Activated CD4-positive, alpha-beta T cell treated with anti-CD3 and anti-CD28 coated beads, Interleukin-2, amount 50 U/mL, for 24 hours (primary cell): ENCODE measurements at regions not wholly inside any gene's neighbourhood (a gene's known extent, or its start where the extent isn't known, plus 50 kb on each side); places are given as distances from the start of the nearest gene placed in this dataset.
"Not testable (repeated sequence)": the region's sequence is repeated elsewhere in the genome, so short reads cannot be mapped to it uniquely, and the experiment has no call there.

ENCODE experiments used
- DNase-seq, 2 donors: peaks; one replicate each; pipeline ENCODE4 v3.0.0-alpha.2; 2020; ENCODE audit warnings: low read depth in 1 of 2, low spot score in 1 of 2

DNA sequence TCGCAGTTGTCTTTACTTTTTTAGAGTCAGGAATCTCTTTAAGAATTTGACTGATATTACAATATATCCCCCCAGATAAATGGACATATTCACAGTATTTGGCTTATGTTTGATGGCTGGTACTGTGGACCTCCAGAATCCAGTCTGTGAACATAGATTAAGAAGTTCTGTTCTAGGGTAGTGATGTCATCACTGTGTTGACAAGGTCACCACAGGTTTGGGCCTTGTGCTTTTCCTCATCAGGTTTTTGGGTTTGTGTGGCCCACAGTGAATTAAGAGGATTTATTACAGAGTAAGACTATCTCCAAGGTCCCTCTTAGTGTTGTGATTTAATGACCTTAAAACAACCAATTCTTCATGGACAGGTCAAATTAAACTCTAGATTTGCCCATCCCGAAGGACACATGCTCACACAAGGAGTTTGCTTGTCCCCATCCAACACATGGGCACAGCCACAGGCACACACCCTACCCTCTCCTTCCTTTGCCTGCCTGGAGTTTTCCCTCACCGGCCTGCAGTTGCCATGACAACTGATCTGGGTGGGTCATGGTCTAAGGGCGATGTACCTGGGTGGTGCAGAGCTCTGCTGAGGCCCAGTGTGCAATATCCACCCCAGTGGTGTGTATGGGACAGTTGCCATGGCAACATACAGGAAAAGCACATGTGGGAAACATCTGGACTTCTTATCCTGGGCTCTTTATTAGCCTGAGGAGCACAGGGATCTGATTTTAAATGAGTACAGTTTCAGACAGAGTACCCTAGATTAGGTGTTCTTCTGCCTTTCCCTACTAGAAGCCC is 98.6 kb downstream of the NAV1 start:
- no peak for DNase-seq

DNA sequence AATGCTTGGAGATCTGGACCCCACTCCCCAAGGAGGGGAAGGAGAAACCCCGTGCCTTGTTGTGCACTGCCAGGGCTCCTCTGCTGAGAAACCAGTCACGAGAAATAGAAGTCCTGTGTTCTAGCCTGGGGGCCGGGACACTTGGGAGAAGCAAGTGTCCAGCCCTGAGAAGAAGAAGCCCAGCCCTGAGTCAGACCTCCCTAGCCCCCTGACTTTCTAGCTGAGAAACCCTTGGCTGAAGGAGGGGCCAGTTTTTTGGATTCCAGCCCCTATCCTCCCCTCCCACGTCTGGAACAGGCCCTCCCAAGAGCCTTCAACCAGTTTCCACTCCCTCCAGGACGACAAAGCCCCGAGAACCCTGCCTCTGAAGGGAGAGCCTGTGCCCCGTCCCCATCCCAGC is 100.5 kb downstream of the NAV1 start:
- DNase-seq: no peak

DNA sequence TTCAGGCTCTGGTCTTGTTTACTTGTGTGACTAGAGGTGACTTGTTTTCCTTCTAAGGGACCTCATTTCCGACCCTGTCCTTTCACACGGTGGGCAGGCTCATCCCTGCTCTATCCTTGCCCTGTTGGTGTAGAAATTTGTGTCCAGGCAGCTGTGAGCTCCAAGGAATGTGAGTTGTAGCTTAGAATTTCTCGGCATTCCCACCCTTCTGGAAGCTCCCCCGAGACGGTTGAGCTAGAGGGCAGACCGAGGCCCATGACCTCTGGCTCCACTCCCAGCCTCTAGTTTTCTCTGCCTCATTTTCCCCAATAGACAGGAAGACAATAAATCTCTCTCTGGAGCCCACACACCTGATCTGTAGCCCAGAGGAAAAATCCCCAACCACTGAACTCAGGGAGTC is 100.9 kb downstream of the NAV1 start:
- no peak for DNase-seq

DNA sequence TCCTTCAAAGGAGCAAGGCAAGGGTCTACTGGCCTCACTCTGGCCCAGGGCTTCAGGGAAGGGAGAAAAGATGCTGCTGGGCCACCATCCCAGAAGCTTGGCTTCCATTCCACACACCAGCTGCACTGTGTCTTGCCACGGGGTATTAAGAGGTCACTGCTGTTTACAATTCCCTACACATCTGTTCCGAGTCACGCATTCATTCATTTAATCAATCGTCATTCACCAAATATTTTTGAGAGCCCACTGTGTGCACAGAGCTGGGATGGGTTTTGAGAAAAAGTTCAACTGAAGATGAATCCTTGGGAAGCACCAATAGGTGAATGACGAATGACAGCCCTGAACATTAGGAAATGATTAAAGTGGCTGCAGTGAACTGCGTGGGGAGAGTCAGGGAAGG is 101.7 kb downstream of the NAV1 start:
- no peak for DNase-seq

DNA sequence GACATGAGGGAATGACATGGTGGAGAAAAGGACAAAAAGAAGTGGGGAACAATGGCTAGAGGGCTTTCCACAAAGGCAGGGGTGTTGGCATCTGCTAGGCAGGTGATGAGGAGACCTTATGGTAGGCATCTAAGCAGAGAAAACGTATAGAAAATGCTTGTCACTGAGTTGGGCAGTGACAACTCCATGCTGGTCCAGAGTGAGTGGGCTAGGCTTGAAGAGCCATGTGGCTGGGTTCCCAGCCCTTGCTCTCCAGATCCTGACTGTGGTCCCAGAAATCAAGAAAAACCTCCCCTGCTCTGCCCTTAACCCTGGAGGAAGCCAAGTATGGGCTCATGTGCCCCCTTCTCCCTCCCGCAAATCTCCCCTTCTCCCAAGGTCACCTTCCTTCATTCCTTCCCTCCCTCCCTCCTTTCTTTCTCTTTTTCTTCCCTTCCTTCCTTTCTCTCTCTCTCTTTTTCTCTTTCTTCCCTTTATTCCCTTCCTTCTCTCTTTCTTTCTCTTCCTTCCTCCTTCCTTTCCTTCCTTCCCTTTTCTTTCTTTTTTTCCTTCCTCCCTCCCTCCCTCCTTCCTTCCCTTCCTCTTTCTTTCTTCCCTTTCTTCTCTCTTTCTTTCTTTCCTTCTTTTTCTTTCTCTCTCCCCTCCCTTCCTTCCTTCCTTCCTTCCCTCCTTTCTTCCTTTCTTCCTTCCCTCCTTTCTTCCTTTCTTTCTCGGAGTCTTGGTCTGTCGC is 102.8 kb downstream of the NAV1 start:
- DNase-seq: no peak

DNA sequence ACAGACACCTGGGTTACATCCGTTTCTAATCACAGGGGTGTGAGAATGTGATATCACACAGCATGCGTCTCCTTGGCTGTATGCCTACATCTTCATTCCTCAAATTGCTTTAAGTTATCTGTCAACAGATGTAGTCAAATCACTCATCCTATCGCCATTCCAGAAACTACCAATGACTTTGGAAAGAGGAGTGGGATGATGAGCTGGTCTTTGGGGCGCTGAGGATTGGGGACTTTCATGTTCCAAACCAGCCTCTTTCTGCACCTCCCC is 104.8 kb downstream of the NAV1 start:
- DNase-seq: no peak

DNA sequence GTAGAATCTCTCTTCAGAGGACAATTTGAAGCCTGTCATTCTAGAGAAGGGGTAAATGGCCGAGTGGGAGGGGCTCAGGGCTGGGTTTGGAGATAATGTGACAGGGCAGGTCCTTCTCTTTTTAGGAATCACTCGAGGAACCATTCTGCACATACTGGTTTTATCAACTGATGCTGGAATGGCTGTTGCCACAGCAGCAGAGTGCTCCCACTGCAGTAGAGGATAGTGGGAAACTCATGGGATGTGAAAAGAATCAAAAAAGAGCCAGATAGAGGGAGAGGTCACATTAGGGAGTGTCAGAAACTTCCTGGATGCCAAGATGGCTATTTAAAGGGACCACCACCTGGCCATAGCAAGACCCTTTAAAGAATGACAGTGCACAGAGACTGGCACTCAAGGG is 105.3 kb downstream of the NAV1 start:
- no peak for DNase-seq

DNA sequence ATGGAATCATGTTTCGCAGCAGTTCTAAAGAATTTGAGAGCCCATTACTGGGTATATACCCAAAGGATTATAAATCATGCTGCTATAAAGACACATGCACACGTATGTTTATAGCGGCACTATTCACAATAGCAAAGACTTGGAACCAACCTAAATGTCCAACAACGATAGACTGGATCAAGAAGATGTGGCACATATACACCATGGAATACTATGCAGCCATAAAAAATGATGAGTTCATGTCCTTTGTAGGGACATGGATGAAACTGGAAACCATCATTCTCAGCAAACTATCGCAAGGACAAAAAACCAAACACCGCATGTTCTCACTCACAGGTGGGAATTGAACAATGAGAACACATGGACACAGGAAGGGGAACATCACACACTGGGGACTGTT is 106.1 kb downstream of the NAV1 start:
- DNase-seq: not testable (repeated sequence)

DNA sequence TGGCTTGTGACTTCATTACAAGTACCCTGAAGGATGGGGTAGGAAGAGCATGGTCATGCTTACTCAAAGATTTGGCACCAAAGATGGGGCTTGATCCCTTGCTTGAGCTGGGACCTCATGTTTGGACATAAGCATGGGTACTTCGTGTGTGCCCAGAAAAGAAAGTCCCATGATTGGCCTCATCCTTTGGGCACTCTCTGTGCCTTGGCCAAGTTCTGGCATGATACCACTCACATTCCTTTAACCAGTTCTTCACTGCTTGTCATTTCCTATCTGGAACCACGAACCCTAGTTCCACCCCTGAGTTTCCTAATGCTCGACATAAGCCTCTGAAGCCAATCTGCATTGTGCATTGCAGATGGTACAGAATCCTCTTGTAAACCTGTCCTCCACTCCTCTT is 107.0 kb downstream of the NAV1 start:
- DNase-seq: no peak

DNA sequence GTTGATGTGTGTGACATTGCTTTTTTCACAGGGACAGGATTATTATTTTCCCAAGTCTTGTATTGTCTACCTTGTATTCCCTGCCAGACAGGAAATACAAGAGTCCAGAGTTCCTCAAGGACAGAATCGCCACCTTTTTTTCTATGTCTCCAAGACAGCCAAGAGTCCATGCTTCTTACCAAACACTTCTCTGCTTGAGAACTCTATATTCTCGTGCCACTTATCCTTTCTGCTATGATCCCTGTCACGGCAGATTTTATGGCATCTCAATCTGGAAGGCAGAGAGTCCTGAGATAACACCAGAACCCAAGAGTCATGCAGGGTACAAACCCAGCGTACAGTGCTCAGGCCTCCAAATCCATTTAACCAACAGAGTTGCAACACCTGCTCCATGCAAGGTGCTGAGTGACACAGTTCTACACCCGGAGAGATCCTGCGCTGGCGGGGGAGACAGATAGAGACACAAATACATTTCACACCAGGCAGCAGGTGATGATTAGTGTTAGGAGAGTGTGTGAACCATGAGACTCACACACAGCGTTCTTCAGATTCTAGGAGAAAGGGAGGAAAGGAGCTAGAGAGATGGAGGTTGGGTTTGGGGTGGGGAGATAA is 107.6 kb downstream of the NAV1 start:
- DNase-seq: no peak

DNA sequence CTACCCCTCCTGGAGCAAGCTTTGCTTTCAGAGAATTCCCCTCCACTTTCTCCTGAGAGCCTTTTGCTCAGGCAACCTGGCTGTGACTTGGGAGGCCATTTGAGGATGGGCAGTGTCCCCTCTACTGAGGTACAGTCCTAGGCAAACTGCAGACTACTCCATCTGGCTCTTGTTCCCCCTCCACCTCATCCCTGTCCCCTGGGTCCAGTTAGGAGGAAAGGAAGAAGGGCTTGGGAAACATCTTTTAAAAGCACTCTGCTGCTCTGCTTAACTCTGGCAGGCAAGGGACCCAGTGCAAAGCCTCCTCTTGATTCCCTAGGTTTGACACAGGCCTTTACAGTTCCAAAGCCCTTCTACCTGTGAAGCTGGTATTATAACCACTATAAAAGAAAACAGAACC is 108.2 kb downstream of the NAV1 start:
- DNase-seq: no peak

DNA sequence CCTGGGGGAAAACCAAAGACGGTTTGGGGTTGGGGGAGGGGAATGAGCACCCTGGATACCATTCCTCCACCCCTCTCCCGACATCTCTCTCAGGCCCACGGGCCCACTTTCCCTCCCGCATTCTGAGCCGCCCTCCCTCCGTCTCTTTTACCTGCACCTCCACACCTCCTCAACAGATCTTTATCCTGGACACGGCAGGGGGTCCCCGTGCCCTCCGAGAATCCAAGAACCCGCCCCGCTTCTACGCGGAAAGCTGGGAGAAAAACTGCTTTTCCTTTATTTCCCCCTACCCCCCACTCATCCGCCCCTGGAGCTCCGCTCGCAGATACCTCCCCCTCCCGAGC is 108.8 kb downstream of the NAV1 start:
- no peak for DNase-seq

DNA sequence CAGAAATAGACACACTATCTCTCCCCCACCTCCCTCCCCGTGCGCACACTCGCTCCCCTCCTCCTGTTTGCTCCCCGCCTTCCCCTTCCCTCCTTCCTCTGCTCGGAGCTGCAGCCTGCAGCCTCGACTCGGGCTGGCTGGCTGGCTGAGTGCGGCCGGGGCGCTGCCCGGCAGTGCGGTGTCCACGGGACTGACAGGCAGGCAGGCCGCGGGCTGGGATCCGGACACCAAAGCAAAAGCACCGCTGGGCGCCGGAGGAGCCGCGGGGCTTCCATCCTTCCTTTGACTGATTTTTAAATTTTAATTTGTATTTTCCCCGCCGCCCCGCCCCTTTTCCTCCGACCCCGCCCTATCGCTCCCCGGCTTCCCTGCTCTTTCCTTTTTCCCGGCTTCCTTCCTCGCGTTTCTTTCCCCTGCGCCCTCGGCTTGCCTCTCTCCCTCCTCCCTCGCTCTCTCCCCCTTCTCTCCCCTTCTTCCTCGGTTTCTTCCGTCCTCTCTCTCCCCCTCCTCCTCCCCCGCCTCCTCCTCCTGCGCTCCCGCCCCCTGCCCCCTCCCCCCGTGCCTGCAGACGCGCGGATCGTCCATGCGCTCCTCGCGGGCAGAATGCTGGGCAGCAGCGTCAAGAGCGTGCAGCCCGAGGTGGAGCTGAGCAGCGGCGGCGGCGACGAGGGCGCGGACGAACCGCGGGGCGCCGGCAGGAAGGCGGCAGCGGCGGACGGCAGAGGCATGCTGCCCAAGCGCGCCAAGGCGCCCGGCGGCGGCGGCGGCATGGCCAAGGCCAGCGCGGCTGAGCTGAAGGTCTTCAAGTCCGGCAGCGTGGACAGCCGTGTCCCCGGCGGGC is 109.4 kb downstream of the NAV1 start:
- no peak for DNase-seq

DNA sequence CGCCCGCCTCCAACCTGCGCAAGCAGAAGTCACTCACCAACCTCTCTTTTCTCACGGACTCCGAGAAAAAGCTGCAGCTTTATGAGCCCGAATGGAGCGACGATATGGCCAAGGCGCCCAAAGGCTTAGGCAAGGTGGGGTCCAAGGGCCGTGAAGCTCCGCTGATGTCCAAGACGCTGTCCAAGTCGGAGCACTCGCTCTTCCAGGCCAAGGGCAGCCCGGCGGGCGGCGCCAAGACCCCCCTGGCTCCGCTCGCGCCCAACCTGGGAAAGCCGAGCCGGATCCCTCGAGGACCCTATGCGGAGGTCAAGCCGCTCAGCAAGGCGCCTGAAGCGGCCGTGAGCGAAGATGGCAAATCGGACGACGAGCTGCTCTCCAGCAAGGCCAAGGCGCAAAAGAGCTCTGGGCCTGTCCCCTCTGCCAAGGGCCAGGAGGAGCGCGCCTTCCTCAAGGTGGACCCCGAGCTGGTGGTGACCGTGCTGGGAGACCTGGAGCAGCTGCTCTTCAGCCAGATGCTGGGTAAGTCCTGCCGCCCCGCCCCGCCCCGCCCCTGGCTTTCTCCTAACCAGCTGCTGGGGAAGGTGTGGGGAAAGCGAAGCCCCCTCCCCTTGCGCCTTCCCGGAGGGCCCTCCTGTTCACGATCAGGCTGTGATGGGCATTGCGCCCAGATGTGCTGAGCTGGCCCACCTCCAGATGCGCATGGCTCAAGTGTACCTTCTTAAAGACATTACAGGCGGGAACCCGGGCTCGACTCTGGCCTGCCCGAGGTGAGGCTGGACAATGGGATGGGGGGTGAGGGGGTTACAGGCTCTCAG is 110.2 kb downstream of the NAV1 start:
- DNase-seq: no peak

DNA sequence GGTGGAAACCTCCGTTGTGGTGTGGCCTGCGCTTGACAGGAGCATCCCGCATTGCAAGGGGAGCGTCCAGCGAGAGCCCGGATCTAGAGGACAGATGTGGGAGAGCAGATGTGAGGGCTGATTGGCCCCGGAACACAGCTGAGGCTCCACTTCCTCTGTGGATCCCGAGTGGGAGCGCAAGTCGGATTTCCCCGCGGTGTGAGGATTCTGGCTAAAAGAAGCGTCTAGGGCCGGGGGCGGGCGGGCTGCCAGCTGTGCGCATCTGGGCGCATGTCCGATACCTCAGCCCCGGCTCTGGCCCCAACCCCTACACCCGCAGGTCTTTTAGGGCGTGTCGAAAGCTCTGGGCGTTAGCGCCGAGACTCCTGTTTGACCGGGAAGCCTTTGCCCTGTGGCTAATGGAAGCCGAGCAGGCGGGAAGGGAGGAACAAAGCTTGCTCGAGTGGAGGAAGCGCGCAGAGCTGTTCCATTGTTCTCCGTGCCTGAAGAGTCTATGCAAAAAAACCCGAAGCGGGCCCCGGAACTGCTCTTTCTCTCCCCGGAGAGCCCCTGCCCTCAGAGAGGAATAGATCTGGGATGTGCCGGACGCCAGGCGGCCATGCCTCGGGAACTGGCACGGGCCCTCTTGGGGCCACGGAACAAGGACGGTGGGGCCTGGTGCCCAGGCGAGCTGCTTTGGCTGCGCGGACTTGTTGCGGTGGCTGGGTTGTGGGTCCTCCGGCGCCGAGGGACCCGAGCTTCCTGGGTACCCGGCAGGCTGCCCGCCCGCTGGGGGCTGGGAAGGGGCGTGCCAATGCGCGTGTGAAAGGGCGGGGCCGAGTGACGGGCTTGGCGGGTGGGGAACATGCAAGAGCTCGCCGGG is 111.1 kb downstream of the NAV1 start:
- no peak for DNase-seq

DNA sequence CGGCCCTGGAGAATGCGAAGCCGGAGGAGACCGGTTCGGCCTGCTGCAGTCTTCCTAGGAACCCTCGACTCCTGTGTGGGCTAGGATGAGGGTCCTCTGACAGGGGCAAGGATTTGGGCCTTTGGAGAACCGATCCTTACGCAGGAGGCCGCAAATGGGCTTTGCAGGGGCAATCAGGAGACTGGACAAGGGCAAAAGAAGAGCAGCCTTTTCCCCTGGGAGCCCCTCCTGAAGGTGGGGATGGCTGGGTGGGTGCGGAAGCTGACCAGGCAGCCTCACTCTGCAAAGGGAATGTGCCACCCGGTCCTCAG is 111.7 kb downstream of the NAV1 start:
- no peak for DNase-seq

DNA sequence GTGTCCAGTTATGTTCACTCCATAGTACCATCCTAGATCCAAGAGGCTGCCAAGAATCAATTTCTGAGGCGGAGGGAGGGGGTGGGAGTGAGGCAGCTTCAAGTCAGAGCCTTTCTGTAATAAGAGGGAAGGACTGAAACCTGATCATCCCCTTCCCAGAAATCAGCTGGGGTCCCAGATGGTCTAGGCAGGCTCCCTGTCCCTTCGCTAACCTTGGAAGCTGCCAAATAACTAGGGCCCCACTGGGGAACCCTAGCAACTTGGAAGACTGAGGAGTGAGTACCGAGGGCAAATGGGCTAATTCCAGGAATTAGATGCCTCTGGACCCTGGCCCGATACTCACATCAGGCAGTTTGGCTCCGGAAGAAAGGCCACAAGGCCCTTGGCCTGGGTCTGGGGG is 113.3 kb downstream of the NAV1 start:
- no peak for DNase-seq

DNA sequence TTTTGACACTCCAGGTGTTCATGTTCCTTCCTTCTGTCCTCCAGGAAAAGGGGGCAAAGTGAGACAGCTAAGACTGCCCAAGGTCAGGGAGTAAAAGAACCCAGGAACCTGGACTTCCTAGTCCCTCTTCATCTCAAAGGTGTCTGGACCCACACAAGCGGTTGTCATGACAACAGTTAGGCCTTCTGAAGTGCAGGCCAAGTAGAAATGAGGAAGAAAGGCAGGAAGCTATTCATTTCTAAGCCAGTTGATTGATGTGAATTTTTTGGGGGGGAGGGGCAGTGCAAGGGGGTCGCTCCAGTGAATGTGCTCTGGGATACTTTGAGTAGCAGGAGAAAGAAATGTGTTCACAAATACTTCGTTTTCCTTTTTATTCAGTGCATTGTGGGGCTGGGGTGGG is 114.3 kb downstream of the NAV1 start:
- no peak for DNase-seq

DNA sequence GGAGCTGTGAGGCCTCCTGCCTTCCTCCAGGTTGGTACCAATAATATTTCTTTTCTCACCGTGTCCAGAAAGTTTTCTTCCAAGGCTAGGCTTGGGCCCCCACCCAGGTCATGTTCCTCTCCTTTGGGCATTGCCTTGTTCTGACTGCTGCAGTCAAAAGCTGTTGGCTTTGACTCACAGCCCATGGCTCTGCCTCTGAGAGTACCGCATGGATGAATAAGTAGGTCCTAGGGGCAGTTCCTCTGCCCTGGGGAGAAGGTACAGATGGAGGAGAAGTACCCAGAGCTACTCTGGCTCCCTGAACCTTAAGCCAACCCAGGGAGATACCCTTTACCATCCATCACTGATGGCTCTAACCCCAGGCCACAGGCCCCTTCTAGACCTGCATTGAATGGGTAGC is 115.0 kb downstream of the NAV1 start:
- DNase-seq: no peak

DNA sequence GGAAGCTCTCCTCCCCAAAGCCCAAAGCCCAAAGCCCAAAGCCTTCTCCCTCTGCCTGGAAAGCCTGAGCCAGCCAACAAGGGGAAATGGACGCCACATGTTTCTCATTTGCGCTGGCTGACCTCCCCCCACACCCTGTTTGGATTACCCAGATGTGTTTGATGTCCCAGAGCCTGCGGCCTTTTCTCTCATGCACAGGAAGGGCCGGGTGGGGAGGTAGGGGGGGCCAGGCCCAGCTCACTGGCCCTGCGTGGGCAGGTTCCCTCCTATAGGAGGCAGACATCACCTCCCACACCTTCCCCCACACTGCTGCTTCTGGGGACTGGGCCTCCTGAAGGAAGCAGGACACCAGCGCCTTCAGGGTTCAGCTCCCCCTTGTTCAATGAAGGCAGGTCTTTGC is 116.3 kb downstream of the NAV1 start:
- DNase-seq: no peak
